Stimulated activated CD4-positive, alpha-beta T cell treated with anti-CD3 and anti-CD28 coated beads, Interleukin-1b, Interleukin-23, amount 100 ng/mL, for 24 hours (primary cell): ENCODE measurements at regions not wholly inside any gene's neighbourhood (a gene's known extent, or its start where the extent isn't known, plus 50 kb on each side); places are given as distances from the start of the nearest gene placed in this dataset.
"Not testable (repeated sequence)": the region's sequence is repeated elsewhere in the genome, so short reads cannot be mapped to it uniquely, and the experiment has no call there.

ENCODE experiments used
- DNase-seq, 4 experiments: peaks; one replicate each; pipeline ENCODE4 v3.0.0-alpha.2; 2020; ENCODE audit warnings: low read depth in 4 of 4, low spot score in 1 of 4

GRCh38 chr4:60817609-60818008 is 382.5 kb upstream of the ADGRL3 start:
- DNase-seq = no peak

DNA sequence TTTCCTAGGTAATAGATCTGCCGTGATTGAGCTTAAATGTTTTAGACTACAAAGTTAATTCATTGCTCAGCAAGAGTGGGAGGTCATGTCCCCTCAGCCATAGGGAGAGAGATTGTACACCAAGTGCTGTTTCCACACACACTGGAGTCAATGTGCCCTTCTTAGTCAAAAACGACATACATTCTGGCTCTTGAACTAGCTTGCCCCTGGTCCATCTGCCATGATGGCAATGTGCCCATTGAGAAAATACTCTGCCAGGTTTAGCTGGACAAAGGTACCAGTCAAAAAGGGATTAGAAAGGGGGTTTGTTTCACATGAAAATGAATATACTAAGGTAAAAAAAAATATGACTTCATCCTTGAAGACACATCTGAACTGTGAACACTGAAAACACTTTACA is 377.1 kb upstream of the ADGRL3 start:
- DNase-seq = no peak

GRCh38 chr4:60840020-60840419 is 360.1 kb upstream of the ADGRL3 start:
- DNase-seq = no peak

GRCh38 chr4:60846678-60847077 is 353.4 kb upstream of the ADGRL3 start:
- DNase-seq = no peak

DNA sequence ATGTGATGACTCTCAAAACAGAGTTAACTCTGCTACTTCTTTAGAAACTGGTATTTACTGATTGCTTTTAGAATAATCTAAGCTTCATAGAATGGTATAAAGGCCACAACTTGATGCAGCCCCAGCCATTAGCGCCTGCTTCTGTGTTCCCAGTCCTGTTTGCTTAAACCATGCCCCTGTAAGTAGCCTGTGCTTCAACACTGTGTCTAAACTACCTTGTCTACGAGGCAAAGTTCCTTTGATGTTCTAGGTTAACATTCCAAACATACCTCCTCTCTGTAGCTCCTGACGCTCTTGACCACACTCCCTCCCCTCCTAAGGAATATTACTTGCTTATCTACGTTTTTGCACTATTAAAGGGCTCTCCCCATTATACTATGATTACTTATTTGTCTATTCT is 352.5 kb upstream of the ADGRL3 start:
- DNase-seq = no peak

- DNase-seq = no peak
Measured at GRCh38 chr4:60857130-60857753, 342.9 kb upstream of the ADGRL3 start.

DNA sequence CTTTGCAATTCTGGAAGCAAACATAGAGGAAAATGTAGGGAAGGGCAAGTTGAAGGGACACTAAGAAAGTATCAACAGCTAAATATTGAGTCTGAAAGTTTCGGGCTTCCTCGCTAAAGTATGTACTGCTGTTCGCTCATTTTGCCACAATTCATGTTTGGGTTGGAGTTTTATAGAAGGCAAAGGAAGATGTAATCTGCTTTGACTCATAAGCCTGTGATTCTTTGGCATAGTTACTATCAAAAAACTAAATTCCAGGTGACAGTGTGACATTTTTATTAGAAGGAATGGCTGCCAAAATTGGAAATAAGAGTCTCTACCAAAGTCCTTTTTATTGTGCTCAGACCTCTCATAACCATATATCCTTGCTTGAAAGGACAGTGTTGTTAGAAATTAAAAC is 336.7 kb upstream of the ADGRL3 start:
- DNase-seq = no peak

GRCh38 chr4:60865273-60865672 is 334.9 kb upstream of the ADGRL3 start:
- no peak for DNase-seq

DNA sequence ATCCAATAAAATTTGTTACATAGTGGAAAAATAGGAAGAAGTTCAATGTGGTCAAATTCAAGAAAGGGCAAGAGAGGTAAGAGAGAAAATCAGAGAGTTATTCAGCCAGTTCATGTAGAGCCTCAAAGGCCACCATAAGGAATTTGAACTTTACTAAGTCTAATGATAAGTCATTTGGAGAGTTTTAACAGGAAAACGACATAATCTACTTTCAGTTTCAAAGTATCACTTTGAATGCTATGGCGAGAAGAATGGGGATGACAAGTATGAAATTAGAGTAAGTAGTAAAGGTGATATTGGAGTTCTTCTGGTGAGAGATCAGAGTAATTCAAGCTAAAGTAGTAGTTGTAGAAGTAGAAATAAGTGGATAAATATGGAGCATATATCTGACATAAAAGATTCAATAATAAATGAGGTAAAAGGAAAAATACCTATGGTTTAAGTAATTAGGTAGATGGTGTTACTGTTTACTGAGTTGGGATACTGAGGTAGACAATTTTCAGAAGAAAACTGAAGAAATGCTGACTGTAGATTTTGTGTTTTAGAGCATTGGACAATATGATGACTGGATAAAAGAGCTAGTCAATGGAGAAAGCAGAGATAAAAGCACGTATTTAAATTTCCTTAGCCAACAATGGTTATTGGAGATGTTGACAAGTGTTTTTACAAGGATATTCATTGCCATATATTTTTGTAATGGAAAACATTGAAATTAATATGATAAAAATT is 331.7 kb upstream of the ADGRL3 start:
- no peak for DNase-seq

GRCh38 chr4:60879135-60879701 is 320.9 kb upstream of the ADGRL3 start:
- DNase-seq = no peak

GRCh38 chr4:60884587-60884986 is 315.5 kb upstream of the ADGRL3 start:
- DNase-seq = no peak

- DNase-seq = no peak
Measured at GRCh38 chr4:60885011-60885410, 315.1 kb upstream of the ADGRL3 start.

DNA sequence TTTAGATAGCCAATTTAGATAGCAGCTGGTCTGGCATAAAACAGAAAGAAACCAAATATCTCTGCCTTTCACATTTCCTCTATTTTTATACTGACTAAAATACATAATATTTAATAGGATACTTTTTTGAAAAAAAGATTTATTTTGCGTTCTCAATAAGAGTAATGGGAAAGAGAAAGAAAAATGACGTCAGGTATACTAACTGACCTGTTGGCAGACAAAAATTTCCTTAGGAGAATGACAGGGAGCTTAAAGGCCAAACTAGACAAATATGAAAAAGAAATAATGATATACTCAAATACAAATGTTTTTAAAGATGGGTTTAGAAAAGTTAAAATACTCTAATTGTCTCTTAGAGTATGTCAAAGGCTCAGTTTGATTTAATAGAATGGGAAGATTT is 309.4 kb upstream of the ADGRL3 start:
- DNase-seq = no peak

- DNase-seq = no peak
Measured at GRCh38 chr4:60891947-60892346, 308.2 kb upstream of the ADGRL3 start.

GRCh38 chr4:60897415-60897814 is 302.7 kb upstream of the ADGRL3 start:
- no peak for DNase-seq

DNA sequence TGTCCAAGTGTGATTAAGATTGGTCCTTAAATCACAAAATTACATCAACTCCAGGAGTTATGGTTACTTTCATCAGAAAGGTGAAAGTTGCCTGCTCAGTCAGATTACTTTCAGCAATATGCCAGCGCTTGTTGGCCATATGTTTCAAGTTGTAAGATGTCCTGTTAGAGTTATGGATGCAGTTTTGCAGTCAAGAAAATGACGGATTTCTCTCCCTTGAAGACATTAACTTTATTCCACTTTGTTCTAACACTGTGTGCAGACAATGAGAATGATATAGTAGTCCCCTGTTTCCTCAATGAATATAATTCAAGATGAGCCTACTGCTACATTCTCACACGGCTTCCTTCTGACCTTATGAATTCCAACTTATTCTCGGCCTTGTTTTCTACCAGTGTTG is 295.0 kb upstream of the ADGRL3 start:
- DNase-seq = no peak

- DNase-seq = no peak
Measured at GRCh38 chr4:60911127-60911526, 289.0 kb upstream of the ADGRL3 start.

DNA sequence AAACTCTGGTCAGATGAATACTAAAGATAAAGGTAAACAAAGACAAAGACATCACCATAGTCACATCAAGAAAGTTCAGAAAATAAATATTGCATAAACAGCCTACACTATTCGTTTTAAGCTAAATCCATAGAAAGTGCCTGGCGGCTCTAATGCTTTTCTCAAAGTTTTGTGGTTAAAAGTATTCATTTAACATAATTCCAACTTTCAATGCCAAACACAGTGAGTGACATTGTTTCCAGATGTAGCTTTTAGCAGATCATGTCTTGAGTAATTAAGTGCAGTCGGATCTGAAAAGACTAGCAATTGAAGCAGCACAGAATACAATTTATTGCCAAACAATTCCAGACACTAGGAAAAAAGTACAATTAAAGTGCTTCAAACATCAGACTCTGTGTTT is 287.1 kb upstream of the ADGRL3 start:
- DNase-seq = no peak

DNA sequence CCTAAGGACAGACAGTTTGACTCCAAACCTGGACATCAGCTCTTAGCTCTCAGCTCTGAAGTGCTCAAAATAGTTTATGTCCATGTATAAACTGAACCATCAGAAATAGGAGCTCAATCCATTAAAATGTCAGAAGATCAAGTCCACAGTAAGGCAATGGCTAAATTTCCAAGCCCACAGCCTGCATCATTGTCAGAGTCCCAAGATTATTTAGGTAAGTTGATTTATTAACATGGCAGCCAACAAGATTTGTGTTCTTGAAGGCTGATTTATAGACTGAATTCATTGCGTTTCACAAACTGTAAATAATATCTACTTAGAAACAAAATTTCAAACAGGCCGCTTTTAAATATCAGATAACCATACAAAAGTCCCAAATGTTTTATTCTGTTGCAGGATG is 286.5 kb upstream of the ADGRL3 start:
- no peak for DNase-seq

DNA sequence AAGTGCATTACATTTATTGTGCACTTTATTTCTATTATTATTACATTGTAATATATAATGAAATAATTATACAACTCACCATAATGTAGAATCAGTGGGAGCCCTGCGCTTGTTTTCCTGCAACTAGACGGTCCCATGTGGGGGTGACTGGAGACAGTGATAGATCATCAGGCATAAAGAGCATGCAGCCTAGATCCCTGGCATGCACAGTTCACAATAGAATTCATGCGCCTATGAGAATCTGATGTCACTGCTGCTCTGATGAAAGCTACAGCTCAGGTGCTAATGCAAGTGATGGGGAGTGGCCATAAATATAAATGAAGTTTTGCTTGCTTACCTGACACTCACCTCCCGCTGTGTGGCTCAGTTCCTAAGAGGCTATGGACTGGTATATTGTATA is 278.4 kb upstream of the ADGRL3 start:
- not testable (repeated sequence) for DNase-seq

DNA sequence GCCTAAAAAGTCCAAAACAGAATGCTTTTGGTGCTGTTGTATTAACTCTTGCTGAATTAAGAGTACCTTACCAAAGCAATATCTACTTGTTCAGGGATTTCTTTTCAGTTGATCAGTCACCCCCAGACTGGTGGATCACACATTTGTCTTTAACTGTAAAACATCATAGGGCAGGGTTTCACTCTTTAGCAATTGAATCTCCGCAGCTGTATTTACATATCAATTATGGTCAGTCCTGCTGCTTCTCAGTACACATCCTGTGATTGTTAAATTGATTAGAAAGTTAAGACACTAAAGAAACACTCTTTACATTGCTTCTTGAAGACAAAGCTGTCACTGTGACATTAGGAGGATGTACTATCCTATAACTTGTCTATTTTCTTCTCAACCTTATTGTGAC is 277.1 kb upstream of the ADGRL3 start:
- no peak for DNase-seq

GRCh38 chr4:60926624-60927023 is 273.5 kb upstream of the ADGRL3 start:
- DNase-seq = no peak

DNA sequence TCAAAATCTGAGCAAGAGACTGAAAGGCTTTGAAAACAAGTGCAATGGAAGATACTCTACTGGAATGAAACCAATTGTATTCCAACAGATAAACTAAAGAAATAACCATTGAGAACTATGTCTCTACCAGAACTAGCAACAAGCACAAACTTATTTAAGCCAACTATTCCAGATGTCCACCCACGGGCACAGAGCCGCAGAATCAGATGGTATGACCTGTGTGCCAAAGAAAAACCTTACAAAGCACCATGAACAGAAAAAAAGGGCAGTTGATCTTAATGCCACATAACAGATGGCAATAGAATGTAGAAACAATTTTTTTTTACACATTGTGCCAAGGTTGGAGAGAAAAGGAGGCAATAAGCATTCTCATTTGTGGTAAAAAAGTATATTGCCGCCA is 269.3 kb upstream of the ADGRL3 start:
- no peak for DNase-seq
